DMS114 treated with DMSO at 0.1 percent for 48 hours (cell line): ENCODE measurements at regions not wholly inside any gene's neighbourhood (a gene's known extent, or its start where the extent isn't known, plus 50 kb on each side); places are given as distances from the start of the nearest gene placed in this dataset.
"Not testable (repeated sequence)": the region's sequence is repeated elsewhere in the genome, so short reads cannot be mapped to it uniquely, and the experiment has no call there.

Source experiments
- DNase-seq: peaks from one replicate; lab custom pipeline; 2025; ENCODE audit not compliant: unreplicated experiment; lab: John Stamatoyannopoulos, UW

- no peak for DNase-seq
Observed at GRCh38 chr6:3900744-3901336, 51.7 kb downstream of the FAM50B start.

- no peak for DNase-seq
Observed at GRCh38 chr6:3902871-3903648, 53.9 kb downstream of the FAM50B start.

- no peak for DNase-seq
Observed at GRCh38 chr6:3904518-3904917, 55.3 kb downstream of the FAM50B start.

- DNase-seq: no peak
Observed at GRCh38 chr6:3905945-3906845, 57.0 kb downstream of the FAM50B start.

- no peak for DNase-seq
Observed at GRCh38 chr6:3906846-3907151, 57.6 kb downstream of the FAM50B start.

DNA sequence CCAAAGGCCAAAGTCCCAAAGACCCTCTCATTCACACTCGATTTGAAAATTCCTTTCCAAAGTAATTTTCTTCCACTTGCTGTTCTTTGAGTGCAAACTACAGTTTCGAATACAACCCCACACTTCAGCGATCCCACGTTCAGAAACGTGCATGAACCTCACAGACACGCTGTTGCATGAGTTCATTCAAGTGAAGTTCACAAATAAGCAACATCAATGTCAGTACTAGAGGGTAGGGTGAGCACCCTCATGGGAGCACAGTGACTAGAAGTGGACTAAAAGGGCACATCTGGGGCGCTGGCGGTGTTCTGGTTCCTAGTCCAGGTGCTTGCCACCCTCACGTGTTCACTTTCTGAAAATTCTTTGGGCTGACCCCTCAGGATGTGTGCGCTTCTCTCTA lies 59.0 kb downstream of the FAM50B start:
- DNase-seq: no peak

GRCh38 chr6:3908961-3909360 lies 59.8 kb downstream of the FAM50B start:
- no peak for DNase-seq

DNA sequence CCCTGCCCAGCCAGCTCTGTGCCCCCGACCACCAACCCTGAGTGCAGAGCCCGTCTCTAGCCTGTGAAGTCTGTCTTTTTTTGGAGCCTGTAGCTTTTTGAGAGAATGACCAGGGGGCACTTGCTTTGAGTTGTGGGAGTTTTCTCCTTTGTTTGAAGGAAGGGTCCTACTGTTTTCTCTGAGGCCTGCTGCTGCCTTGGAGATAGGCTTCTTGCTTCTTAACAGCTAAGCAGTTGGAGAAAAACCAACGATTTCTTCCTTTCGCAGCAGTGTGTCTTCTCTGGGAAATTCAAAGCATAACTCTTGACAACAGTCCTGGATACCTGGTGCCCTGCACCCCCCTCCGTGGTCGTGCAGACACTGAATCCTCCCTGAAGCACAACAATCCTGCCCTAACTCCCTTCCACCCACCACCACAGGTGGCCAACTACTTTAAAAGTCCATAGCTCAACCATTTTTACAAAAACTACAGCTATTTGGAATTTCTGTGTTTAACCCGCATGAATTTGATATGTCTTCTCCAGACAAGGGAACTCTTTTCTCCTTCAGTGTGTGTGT lies 61.0 kb downstream of the FAM50B start:
- no peak for DNase-seq

GRCh38 chr6:3911130-3911529 lies 62.0 kb downstream of the FAM50B start:
- DNase-seq: no peak

DNA sequence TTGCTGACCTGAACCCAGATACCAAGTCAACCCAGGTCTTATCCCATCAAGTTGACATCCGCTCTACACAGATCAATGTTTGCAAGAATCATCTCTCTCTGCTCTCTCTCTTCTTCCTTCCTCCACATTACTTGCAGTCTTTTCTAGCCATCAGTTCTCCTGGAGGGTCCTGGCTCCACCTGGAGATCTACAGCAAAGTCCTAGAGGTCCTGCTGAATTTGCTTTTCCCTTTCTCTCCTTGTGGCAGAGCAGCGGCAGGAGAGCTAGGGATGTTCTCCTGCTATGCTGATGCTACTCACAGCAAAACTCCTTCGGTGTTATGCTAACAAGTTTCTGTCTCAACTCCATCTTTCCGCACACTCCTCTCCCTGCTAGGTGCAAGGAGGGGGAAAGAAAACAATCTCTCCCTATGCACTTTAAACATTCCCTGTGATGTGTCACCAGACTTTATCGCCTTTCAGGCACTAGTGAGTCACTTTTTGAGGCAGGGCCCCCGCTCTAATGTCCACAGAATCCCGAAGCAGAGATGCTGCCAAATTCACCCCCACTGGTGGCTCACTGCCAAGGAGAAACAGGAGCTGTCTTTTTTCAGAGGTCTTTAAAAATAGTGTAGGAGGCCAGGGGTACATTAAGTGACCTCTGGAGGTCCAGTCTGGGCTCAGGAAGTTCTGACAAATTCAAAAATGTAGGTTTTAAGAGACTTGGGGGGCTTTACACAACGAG lies 62.6 kb downstream of the FAM50B start:
- DNase-seq: no peak

- DNase-seq: no peak
Observed at GRCh38 chr6:3912361-3913076, 63.3 kb downstream of the FAM50B start.

DNA sequence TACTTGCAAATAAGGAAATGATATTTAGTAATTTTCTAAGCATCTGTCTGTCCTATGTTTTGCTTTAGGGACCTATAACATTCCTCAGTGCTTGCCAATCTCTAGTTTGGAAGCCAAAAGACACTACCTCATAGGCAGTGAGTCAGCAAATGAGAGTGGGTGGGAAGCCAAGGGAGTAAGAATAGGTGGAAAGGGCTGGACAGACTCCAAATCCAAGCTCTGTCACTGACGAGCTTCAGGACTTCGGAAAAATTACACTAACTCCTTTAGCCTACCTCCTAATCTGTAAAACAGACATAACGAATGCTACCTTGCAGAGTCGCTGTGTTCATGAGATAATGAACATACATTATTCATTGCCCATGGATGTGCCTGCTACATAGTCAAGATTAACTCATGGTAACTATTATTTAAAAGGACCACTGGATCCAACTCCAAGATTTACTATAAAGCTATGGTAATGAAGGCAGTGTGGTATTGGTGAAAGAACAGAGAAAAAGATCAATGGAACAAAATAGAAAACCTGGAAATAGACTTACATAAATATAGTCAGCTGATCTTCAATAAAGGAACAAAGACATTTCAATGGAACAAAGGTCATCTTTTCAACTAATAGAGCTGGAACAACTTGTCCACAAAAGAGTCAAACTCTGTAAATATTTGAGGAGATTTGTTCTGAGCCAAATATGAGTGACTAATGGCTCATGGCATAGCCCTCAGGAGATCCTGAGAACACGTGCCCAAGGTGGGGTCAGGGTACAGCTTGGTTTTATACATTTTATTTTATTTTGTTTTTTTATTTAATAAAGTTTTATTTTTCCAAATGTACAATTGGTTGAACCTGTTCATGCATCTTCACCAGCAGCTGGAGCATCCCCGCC lies 64.1 kb downstream of the FAM50B start:
- DNase-seq: no peak

- no peak for DNase-seq
Observed at GRCh38 chr6:3913958-3914337, 64.8 kb downstream of the FAM50B start.

GRCh38 chr6:3915076-3915791 lies 66.1 kb downstream of the FAM50B start:
- no peak for DNase-seq

DNA sequence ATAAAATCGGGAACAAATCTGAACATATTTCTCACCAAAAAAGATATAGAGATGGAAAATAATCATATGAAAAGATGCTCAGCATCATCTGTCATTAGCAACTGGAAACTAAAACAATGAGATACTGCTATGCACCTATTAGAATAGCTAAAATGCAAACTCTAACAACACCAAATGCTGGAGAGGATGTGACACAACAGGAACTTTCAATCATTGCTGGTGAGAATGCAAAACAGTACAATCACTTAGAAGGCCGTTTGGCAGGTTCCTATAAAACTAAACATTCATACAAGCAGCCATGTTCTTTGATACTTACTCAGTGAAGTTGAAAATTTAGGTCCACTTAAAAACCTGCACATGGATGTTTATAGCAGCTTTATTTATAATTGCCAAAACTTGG lies 67.0 kb downstream of the FAM50B start:
- no peak for DNase-seq

DNA sequence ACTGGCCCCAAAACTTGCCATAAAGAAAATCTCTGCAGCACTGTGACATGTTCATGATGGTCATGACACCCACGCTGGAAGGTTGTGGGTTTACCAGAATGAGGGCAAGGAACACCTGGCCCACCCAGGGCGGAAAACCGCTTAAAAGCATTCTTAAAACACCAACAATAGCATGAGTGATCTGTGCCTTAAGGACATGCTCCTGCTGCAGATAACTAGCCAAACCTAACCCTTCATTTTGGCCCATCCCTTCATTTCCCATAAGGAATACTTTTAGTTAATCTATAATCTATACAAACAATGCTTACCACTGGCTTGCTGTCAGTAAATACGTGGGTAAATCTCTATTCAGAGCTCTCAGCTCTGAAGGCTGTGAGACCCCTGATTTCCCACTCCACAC lies 67.6 kb downstream of the FAM50B start:
- DNase-seq: not testable (repeated sequence)

- DNase-seq: no peak
Observed at GRCh38 chr6:3918469-3918868, 69.3 kb downstream of the FAM50B start.

DNA sequence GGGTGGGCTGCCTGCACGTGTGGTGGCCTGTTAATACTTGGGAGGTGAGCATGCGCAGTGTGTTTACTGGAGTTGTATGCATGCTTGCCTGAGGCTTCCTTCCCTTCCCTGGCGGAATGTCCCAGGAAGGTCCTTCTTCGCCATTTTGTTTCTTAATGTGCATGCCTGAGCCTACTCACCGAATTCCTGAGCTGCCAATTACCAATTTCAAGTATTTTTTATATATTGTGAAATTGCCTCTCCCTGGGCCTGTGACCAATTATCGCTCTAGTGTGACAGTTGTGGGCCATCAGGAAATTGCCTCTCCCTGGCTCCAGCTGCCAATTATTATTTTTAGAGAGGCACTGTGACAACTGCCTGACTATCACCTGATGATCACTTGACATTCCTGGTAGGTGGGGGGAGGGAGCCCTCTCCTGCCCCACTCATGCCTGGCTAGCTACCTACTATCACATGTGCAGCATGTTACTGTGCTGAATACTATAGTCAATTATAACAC lies 70.0 kb downstream of the FAM50B start:
- DNase-seq: no peak

DNA sequence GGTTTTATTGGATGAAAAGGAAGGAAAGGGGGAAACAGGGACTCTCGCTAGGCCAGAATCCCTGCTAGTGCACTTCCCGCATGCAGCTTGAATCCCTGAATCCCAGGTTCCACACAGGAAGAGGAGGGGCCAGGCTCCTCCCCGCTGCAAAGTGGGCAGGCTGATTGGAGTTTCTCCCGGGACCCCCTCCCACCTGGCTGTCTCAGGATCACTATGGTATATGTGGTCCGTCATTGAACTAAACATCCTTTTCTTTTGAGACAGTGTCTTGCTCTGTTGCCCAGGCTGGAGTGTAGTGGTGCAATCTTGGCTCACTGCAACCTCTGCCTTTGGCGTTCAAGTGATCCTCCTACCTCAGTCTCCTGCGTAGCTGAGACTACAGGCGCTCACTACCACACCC lies 70.7 kb downstream of the FAM50B start:
- no peak for DNase-seq
